ENCODE measurements at regions not wholly inside any gene's neighbourhood (a gene's known extent, or its start where the extent isn't known, plus 50 kb on each side); places are given as distances from the start of the nearest gene placed in this dataset.

DNA sequence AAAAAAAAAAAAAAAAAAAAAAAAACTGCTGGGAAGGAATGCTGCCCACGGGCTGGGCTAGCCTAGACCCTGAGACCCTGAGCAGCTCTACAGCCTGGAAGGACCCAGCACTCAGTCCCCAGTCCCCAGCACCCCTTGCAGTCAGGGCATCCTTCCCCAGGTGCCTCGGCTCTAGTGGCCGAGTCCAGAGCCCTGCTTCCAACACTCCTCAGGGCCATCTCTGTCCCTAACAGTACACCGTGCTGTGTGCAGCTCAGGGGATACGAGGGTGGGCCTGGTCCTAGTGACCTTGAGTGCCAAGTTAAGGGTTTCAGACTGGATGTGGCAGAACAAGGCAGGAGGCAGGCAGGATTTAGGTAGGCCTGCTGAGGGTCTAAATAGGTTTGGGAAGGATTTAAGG, 50.2 kb upstream of the LRP8 start:
- intact Hi-C loops (cut with micrococcal nuclease) = no loop called here
- H3K18ac ChIP-seq (ENCODE audit: low read depth, low read length) = no peak overlapping the region
- WGBS, 2 experiments (ENCODE audit: extremely low coverage in 2 of 2, insufficient read length in 1 of 2) = no CpG with 5 or more reads among the region's 5 CpGs
- H3K4me1 ChIP-seq (ENCODE audit: control insufficient read depth, insufficient read depth, low read length) = peaks cover 2% of the 10 kb centered on the region
- no peak for ATAC-seq (ENCODE audit: low read depth)
- CTCF ChIA-PET = no interaction called here
- H2AFZ ChIP-seq (replicated peaks; ENCODE audit: low read length, poor library complexity) = peak overlapping the region; percentile 55
- no peak overlapping the region for H2BK20ac ChIP-seq (ENCODE audit: low read depth, low read length)
- H2BK15ac ChIP-seq (ENCODE audit: low read depth, low read length) = no peak overlapping the region
- no peak overlapping the region for H3K56ac ChIP-seq (ENCODE audit: extremely low read depth, insufficient read depth, low read length)
- no peak overlapping the region for H2AK5ac ChIP-seq (ENCODE audit: low read depth, low read length)
- no peaks in the 10 kb centered on the region for H4K20me1 ChIP-seq (ENCODE audit: insufficient read depth, low read length)
- no peak overlapping the region for H2AK9ac ChIP-seq (replicated peaks; ENCODE audit: low read depth, low read length, poor library complexity)
- H3K4ac ChIP-seq (ENCODE audit: low read depth, low read length) = no peak overlapping the region
- no peak overlapping the region for H3K14ac ChIP-seq (replicated peaks; ENCODE audit: low read depth, low read length)
- H4K5ac ChIP-seq (ENCODE audit: low read depth, low read length) = no peak overlapping the region
- H3K23ac ChIP-seq (ENCODE audit: low read depth, low read length) = no peak overlapping the region
- no peak overlapping the region for H3K4me3 ChIP-seq (ENCODE audit: insufficient read depth, low read depth, low read length)
- no peak for TF ChIP-seq POLR2A (IDR thresholded peaks at IDR 0.05; ENCODE audit: low read depth, low read length)
- no peak for TF ChIP-seq CEBPB (IDR thresholded peaks at IDR 0.05; ENCODE audit: low read depth, low read length)
- TF ChIP-seq, protein P1, sequence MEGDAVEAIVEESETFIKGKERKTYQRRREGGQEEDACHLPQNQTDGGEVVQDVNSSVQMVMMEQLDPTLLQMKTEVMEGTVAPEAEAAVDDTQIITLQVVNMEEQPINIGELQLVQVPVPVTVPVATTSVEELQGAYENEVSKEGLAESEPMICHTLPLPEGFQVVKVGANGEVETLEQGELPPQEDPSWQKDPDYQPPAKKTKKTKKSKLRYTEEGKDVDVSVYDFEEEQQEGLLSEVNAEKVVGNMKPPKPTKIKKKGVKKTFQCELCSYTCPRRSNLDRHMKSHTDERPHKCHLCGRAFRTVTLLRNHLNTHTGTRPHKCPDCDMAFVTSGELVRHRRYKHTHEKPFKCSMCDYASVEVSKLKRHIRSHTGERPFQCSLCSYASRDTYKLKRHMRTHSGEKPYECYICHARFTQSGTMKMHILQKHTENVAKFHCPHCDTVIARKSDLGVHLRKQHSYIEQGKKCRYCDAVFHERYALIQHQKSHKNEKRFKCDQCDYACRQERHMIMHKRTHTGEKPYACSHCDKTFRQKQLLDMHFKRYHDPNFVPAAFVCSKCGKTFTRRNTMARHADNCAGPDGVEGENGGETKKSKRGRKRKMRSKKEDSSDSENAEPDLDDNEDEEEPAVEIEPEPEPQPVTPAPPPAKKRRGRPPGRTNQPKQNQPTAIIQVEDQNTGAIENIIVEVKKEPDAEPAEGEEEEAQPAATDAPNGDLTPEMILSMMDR (conservative IDR thresholded peaks at IDR 0.05; ENCODE audit: low read depth, low read length) = no peak
- TF ChIP-seq USF2 (IDR thresholded peaks at IDR 0.05; ENCODE audit: low read depth, low read length) = no peak
- TF ChIP-seq RFX5 (IDR thresholded peaks at IDR 0.05; ENCODE audit: low read depth, low read length) = no peak
- no peak for TF ChIP-seq FOS (IDR thresholded peaks at IDR 0.05; ENCODE audit: low read depth, low read length)
- TF ChIP-seq MAZ (IDR thresholded peaks at IDR 0.05; ENCODE audit: borderline replicate concordance, low read depth, low read length) = no peak
- TF ChIP-seq CHD1 (IDR thresholded peaks at IDR 0.05; ENCODE audit: low read depth, low read length) = no peak
- no peak for TF ChIP-seq NFE2L2 (IDR thresholded peaks at IDR 0.05; ENCODE audit: low read depth, low read length)
- TF ChIP-seq SMC3 (IDR thresholded peaks at IDR 0.05; ENCODE audit: low read depth, low read length) = no peak
- TF ChIP-seq ELK1 (IDR thresholded peaks at IDR 0.05; ENCODE audit: borderline replicate concordance, low read depth, low read length) = no peak
- TF ChIP-seq RCOR1 (IDR thresholded peaks at IDR 0.05; ENCODE audit: insufficient replicate concordance, low read length) = no peak
- TF ChIP-seq BHLHE40 (IDR thresholded peaks at IDR 0.05; ENCODE audit: low read depth, low read length) = no peak
- POLR2A ChIA-PET (ENCODE audit: unreplicated experiment) = no interaction called here
- dilution Hi-C loops (cut with HindIII; ENCODE audit: low sequenced_read_pairs, unreplicated experiment) = no loop called here
- in situ Hi-C loops (cut with MboI; ENCODE audit: low sequenced_read_pairs) = no loop called here
- BruUV-seq (replicated peaks) = no TSS peak
- H3K27ac ChIP-seq (ENCODE audit: insufficient read depth, low read length) = no peak overlapping the region
- DNase-seq = no peak
- H4K91ac ChIP-seq (ENCODE audit: insufficient read depth, low read depth, low read length) = no peak overlapping the region
- H4K8ac ChIP-seq (ENCODE audit: low read depth in 2 of 2, low read length in 2 of 2) = no peak overlapping the region
- no peaks in the 10 kb centered on the region for H3K79me1 ChIP-seq (ENCODE audit: low read depth in 1 of 2, low read length in 2 of 2)
- peaks cover 26% of the 10 kb centered on the region for H3K27me3 ChIP-seq (ENCODE audit: control insufficient read depth, insufficient read depth, low read length)
- H3K9me3 ChIP-seq (ENCODE audit: control insufficient read depth, insufficient read depth, low read length) = no peaks in the 10 kb centered on the region; the same call in 1 of the 2 replicates
- H3K36me3 ChIP-seq (ENCODE audit: control insufficient read depth, insufficient read depth, low read length) = no peaks in the 10 kb centered on the region
- no peak overlapping the region for H2BK120ac ChIP-seq (ENCODE audit: low read depth, low read length)
- H3K4me2 ChIP-seq (ENCODE audit: low read depth, low read length) = no peak overlapping the region
- no peak overlapping the region for H2BK5ac ChIP-seq (ENCODE audit: low read depth, low read length, poor library complexity, severe bottlenecking)
- no peak overlapping the region for H3K9ac ChIP-seq (ENCODE audit: low read depth, low read length)
- H3K9me1 ChIP-seq (ENCODE audit: insufficient read depth, low read length) = peaks cover 3% of the 10 kb centered on the region; the same call in 1 of the 2 replicates

Data from IMR-90 (cell line).